Right renal pelvis (tissue), 4 donors: ENCODE measurements at regions not wholly inside any gene's neighbourhood (a gene's known extent, or its start where the extent isn't known, plus 50 kb on each side); places are given as distances from the start of the nearest gene placed in this dataset.

Source experiments
- DNase-seq, 4 donors: peaks; one replicate each; pipeline ENCODE4 v3.0.0-alpha.2; 2013; ENCODE audit warnings: low read depth in 4 of 4, low spot score in 3 of 4, missing footprints in 1 of 4

DNA sequence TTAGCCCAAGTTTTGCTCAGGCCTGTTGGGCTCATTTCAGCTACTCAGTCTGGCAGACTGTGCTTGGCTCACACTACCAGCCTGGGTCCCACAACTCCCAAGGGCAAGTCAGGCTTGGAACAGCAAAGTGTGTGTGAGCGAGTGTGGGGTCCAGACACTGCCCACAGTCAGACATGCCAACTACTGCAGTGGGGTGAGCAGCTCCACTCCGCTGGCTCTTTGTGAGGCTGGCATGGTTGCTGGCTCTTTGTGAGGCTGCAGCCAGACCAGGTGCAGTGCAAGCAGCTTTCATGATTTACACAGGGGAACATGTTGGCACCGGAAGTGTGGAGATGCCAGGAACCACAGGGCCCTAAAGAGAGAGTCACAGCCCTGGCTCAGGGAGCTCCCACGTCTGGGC, 606.7 kb upstream of the FAM174A start:
- no peak for DNase-seq

GRCh38 chr5:99926463-99926862, 608.7 kb upstream of the FAM174A start:
- DNase-seq: no peak

DNA sequence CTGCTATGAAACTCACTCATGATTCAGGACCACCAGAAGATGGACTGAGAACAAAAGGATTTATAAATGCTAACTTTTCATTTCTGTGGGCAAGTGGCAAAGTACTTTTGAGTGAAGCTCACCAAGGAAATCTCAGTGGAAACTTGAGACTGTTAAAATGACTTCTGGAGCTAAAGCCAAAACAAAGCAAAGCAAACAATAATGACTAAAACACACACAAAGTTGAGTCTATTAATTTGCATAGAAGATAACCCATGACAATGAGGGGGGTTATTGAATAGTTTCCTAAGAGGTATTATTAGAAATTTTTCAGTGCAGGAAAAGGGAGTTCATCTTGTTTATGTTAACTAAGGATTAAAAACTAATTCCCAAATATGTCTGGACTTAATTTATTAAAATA, 612.8 kb upstream of the FAM174A start:
- DNase-seq: no peak

DNA sequence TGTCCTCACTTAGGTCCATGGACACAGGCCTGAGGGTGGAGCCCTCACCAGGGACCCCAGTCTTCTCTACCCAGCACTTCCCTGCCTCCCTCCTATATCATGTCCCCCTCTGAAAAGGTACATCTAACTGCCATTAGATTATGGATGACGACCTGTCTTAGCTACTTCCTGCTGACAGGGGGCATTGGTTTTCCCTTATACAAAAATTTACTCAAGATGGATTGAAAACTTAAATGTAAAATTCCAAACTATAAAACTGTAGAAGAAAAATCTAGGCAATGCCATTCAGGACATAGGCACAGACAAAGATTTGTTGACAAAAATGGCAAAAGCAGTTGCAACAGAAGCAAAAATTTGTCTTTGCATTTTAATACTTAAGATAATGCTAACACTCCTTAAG, 623.2 kb upstream of the FAM174A start:
- DNase-seq: no peak

- no peak for DNase-seq
Observed at GRCh38 chr5:99906776-99907175, 628.4 kb upstream of the FAM174A start.

DNA sequence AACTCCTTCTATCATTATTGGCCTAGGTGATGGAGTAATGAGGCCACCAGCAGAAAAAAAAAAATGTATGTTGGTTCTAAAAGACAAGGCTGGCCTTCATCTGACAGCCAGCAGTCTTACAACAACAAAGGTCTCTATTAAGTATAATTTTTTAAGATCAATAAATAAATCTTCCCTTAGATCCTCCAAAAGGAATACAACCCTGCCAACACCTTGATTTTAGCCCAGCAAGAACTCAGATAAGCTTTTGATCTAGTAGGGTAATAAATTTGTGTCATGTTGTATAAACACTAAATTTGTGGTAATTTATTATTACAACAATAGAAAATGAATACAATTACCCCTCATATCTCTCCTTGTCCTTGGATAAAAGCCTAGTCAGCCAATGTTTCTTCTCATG, 633.2 kb upstream of the FAM174A start:
- no peak for DNase-seq

GRCh38 chr5:99900302-99900852, 634.8 kb upstream of the FAM174A start:
- peak; percentile 37 to 82 (median 68) for DNase-seq

DNA sequence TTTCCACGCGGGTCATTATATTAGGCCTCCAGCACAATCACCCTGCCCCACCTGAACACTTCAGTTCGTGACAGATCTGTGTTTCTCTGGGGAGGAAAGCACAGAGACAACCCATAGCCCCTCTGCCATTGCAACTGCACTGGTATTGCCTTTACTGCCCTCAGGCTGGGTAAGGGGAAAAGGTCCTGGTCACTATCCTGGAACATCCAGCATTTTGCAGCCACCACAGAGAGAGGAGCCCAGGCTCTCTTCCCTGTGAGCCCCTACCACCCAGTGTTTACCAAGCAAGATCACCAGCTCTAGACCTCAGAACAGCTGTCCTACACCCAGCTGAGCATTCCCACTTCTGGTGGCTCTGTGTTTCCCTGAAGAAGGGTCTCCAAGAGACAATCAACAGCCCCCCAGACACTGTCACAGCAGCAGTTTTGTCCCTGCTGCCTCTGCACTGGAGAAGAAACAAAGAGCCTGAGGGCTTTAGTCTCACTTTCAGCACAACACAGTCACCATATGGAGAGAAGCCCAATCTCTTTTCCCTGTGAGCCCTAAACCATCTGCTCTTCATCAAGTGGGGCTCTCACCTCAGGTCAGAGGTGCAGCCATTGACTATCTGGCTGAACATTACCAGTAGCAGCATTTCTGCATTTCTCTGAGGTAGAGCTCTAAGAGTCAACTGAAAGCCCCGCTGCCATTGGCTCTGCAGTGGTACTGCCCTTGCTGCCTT, 655.2 kb upstream of the FAM174A start:
- no peak for DNase-seq

DNA sequence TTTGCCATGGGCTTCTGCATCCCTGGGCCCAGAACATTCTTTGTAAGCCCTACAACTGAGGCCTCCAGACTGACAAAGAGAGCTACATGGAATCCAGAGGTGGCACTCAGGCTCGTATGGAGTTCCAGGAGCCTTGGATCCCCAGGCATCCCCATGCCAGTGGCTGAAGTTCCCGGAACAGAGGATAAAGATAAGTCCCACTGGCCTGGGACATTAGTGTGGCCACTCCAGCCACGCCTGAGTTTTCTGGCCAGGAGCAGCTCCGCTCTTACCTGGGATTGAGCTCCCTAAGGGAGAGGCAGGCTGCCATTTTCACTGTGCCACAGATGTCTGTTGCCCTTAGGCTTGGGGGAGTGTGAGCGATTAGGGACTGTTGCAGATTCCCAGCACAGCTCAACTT, 656.3 kb upstream of the FAM174A start:
- no peak for DNase-seq

GRCh38 chr5:99866740-99867139, 668.4 kb upstream of the FAM174A start:
- no peak for DNase-seq

GRCh38 chr5:99865159-99865558, 670.0 kb upstream of the FAM174A start:
- no peak for DNase-seq

DNA sequence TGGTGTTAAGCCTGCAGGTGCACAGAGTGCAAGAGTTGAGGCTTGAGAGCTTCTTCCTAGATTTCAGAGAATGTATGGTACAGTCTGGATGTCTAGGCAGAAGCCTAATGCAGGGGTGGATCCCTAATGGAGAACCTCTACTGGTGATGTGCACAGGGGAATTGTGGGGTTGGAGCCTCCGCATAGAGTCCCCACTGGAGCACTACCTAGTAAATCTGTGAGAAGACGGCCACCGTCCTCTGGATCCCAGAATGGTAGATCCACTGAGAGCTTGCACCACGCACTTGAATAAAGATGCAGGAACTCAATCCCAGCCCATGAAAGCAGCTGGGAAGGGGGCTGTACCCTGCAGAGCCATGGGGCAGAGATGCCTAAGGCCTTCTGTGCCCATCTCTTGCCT, 699.4 kb upstream of the FAM174A start:
- no peak for DNase-seq

- DNase-seq: peak in 1 of 4 donors; percentile 1
Observed at GRCh38 chr5:99827136-99827535, 708.0 kb upstream of the FAM174A start.

DNA sequence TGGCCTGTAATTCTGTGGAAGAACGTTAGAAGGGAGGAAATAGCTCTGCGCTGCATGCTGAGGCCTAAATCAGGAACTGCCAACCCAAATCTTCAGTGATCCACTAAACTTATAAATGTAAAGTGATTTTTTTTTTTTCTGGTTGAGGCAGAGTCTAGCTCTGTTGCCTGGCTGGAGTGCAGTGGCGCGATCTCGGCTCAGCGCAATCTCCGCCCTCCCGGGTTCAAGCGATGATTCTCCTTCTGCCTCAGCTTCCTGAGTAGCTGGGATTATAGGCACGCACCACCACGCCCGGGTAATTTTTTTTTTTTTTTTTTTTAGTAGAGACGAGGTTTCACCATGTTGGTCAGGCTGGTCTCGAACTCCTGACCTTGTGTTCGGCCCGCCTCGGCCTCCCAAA, 717.4 kb upstream of the FAM174A start:
- DNase-seq: no peak

GRCh38 chr5:99814321-99815063, 720.7 kb upstream of the FAM174A start:
- no peak for DNase-seq

DNA sequence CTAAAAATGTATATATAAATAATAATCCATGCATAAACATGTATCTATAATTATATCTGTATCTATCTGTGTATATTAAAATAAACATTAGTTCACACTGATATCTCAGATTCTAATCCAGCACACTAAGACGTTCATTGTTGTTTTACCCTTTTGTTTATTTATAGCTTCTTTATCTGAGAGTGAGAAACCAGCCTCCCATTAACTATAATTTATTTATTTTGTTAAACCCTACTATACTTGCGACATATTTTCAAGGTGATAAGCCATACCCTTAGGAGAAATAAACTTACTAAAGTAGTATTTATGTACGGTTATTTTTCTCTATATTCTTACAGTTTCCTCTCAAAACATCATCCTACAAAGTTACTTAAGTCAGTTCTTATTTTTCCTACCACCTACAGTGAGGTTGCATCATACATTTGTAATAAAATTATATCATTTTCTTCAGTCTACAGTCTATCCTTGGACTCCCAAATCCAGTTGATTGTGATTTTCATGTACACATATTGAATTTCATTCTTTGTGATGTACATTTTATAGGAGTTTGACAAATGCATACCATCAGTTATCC, 726.4 kb upstream of the FAM174A start:
- no peak for DNase-seq

DNA sequence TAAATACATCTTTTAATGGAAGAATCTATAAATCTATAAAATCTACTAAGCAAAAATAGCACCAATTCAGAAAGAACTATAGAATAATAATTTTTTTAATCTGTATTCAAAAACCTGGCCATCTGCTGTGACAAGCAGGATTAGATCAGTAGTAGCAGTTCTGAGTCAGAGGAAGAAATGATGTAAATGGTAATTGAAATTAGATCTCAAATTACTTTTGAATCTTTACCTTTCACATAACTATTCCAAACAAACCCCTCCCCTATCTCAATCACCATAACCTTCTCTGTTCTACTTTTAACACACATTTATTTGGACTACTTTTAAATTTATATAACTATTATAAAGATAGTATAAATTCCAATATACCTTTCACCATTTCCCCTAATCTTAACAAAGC, 727.8 kb upstream of the FAM174A start:
- no peak for DNase-seq

GRCh38 chr5:99795031-99795430, 740.1 kb upstream of the FAM174A start:
- DNase-seq: no peak

- DNase-seq: no peak
Observed at GRCh38 chr5:99788482-99788881, 746.7 kb upstream of the FAM174A start.

DNA sequence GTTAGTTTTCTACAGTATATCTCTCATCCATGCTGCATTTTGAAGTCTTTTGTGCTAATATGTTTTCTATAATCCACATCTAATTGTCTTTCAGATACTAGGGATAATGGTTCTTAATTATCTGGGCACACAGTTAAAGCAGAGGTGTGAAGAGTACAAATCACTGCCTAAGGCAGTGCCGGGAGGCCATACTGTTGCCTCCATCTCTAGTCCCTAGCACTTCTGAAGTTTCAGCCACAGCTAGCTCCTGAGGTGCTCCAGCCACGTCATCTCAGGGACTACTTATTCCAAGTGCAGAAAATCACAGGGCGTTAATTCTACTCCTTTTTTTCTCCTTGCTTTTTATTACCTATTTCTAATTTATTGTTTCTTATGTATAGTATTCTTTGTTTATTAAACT, 760.0 kb upstream of the FAM174A start:
- no peak for DNase-seq

- no peak for DNase-seq
Observed at GRCh38 chr5:99773290-99773689, 761.9 kb upstream of the FAM174A start.

DNA sequence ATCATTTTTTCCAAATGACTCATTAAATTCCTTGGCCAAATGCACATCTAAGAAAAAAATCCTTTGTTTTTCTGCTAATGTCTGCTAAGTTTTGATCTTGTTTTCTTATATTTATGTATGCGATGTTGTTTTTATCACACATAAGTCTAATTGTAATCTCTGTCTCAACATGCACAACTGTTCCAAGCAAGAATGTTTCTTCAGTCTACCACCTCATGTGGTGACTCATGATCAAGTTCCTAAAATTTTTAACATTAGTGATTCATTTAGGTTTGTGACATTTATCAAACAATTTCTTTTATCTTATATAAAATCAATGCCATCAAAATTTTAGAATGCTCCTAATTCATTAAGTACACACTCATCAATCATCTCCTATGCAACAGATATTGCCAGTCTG, 763.9 kb upstream of the FAM174A start:
- no peak for DNase-seq
